Left forelimb (tissue), 1 donor: ENCODE measurements at regions not wholly inside any gene's neighbourhood (a gene's known extent, or its start where the extent isn't known, plus 50 kb on each side); places are given as distances from the start of the nearest gene placed in this dataset.

ENCODE experiments used
- DNase-seq: peaks from one replicate; pipeline ENCODE4 v3.0.0-alpha.2; 2018; ENCODE audit warnings: low spot score

DNA sequence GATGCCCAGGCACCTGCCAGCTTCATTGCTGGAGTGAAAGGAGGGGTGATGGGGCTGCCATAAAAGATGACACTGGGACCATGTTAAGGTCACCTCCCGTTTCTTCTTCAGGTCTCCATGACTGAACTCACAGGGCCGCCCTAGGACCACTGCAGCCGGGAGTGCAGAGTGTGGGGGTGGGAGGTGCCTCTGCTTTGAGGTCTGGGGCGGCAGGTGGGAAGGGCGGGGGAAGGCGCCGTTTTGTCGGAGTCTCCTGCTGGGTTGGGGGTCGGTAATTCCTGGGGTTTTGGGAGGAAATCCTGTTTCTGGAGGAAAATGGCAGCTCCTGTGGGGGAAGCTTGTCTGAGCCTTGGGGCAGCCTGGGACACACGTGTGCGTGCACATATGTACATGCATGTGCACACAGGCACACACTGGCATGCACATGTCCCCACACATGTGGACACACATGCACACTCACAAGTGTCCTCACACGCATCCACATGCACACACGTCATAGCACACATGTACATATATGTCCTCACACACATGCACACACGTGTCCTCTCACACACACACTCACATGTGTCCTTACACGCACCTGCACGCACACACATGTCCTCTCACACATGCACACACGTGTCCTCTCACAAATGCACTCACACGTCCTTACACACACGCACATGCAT lies 990.9 kb downstream of the BRD1 start:
- DNase-seq, result peak; percentile 25

DNA sequence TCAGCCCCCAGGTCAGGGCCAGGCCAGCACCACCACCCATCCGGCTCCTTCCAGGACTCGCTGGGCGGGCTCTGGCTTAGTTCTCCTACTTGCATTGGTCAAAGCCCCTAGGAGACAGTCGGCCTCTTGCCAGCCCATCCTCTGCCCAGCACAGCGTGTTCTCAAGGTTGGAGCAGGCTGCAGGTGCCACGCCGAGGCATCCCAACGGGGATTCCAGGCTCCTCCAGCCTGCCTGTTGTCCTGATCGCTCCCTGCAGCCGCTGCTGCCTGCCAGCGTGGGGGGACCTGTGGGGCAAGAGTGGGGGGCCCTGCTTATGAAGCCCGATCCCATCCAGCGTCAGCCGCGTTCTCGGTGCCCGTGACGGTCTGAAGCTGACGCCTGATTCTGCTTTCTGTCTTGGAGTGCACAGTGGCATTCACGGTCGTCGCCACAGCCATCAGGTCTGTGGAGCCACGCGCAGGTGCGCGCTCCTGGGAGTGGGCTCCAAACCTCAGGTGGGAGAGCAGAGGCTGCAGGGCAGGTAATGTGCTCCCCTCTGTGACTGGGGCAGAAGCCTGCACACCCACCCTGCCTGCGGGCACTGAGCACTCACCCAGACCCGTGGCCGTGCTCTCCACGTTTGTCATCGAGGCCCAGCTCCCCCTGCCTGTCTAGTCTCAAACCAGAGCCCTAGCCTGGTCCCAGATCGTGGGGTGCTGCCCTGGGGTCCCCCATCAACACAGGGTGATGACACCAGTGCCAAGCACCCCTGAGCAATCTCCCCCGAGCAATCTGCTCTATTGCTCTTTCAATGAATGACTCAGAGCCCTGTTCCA lies 991.6 kb downstream of the BRD1 start:
- DNase-seq, result peak; percentile 50

- no peak for DNase-seq
Observed at GRCh38 chr22:48835364-48835763, 992.3 kb downstream of the BRD1 start.

- DNase-seq, result no peak
Observed at GRCh38 chr22:48834404-48834803, 993.3 kb downstream of the BRD1 start.

GRCh38 chr22:48832592-48832991 lies 995.1 kb downstream of the BRD1 start:
- DNase-seq, result no peak

DNA sequence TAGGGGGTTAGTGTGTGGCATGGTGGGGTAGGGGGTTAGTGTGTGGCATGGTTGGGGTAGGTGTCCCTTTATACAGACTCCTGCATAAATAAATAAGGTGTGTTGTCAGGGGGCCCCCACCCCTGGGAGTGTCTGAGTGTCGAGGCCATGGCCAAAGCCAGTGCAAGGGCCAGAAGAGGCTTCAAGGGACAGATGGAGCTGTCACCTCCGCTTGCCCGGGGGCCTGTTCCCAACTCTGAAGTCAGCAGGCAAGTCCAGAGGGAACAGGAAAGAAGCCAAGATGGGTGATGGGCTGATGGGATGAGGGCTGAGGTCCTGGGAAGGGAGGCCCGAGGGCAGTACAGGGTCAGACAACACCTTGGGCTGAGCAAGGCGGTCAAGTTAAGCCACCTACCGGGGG lies 997.8 kb downstream of the BRD1 start:
- DNase-seq, result no peak

- DNase-seq, result no peak
Observed at GRCh38 chr22:48828688-48829087, 999.0 kb downstream of the BRD1 start.

GRCh38 chr22:48827904-48828555 lies 999.6 kb downstream of the BRD1 start:
- no peak for DNase-seq

- no peak for DNase-seq
Observed at GRCh38 chr22:48827268-48827846, 1000.3 kb downstream of the BRD1 start.

GRCh38 chr22:48826546-48826945 lies 1001.1 kb downstream of the BRD1 start:
- no peak for DNase-seq

DNA sequence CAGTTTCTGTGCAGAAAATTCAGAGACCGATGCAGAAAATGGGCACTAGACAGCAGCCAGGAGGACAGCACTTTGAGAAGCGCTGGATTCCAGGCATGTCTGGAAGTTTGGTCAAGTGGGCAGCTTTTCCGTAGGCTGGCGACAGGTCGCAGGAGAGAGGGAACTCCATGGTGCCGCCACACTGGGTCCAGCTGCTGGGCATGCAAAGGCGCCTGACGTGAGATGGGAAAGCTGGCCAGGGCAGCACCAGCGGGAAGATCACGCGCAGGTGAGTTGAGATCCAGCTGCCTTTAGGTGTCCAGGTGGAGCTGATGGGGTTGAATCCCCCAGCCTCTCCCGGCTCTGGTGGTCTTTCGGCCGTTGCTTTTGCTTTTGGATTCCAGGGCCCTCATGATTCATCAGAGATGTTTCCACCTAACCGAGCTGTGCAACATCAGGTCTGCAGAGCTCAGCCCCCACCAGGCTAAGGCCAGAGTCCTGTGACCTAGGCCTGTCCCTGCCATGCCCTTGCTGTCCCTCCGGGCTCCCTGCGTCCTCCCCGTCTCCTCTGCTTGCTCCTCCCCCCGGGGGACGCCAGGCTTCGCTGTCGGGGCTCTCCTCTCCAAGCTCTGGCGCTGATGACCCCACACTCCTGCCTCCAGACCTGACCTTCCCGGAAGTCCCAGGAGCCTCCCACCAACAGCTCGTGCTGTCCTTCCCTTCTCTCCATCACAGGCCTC lies 1001.7 kb downstream of the BRD1 start:
- DNase-seq, result no peak

- no peak for DNase-seq
Observed at GRCh38 chr22:48824712-48825651, 1002.7 kb downstream of the BRD1 start.

DNA sequence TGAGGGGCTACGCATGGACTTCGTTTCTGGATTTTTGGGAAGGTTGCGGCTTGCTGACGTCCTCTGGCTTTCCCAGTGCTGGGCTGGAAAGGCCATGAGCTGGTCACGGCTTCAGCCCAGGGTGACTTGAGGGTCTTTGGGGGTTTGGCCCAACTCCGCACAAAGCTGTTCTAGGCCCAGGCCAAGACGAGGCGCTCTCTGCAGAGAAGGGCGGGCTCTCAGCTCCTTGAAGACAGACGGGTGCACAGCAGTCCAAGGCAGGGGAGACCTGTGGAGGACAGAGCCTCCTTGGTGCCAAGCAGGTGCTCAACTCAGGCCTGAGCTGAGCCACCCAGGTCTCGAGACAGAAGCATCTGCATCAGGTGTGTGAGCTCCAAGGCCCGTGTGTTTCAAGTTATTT lies 1003.7 kb downstream of the BRD1 start:
- DNase-seq, result no peak

GRCh38 chr22:48822278-48823233 lies 1005.1 kb downstream of the BRD1 start:
- peak; percentile 18 for DNase-seq

DNA sequence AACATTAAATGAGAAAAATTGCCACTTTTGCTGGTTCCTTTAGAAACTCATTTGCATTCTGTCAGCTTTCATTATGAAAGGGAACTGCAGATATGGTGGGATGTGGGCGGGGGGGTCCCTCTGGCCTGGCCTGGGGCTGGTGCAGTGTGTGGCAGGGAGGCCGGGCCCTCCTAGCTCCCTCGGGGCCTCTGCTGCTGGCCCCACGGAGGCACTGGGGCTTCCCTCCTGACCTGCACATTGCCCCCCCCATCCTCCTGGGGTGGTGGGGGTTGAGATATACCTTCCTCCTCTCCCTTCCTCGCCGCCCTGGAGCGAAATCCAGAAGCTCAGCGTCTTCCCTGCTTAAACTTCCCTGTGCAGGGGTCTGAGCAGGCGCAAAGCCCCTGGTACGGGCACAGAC lies 1005.9 kb downstream of the BRD1 start:
- DNase-seq, result peak; percentile 50

- peak; percentile 23 for DNase-seq
Observed at GRCh38 chr22:48821346-48821690, 1006.4 kb downstream of the BRD1 start.

DNA sequence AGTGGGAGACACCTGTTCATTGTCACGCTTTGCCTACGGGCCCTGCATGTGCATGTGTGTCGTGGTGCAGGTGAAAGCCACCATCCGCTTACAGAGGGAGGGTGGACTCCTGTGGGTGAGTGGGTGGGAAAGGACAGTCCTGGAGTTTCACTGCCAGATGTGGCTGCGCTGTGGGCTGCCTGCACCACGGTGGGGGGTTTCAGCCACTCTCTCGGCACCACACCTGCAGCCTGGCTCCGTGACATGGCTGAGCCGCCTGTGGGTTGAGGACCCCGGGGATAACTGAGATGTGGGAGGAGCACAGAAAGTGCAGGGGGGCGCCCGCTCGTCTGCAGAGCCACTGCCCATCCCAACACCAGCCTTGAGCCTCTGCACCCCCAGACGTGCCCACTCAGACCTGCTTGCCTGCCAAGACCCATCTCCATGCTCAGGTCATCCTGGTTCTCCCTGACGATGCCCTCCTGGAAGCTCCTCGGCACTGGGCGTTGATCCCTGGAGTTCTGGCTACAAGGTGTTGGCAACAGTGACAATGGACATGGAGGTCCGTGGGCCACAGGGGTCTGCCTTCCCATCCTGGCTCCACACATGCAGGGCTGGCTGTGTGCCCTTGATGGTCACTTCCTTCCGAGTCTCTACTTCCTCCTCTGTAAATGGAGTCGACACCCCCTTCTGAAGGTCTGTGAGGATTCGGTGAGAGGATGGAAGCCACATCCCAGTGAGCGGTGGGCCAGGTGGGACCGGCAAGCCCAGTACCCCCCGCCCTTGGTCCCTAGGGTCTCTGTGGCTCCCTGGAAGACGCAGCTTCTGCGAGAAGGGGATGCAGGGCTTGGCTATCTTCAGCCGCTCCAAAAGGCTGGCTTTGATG lies 1007.0 kb downstream of the BRD1 start:
- peak; percentile 42 for DNase-seq

DNA sequence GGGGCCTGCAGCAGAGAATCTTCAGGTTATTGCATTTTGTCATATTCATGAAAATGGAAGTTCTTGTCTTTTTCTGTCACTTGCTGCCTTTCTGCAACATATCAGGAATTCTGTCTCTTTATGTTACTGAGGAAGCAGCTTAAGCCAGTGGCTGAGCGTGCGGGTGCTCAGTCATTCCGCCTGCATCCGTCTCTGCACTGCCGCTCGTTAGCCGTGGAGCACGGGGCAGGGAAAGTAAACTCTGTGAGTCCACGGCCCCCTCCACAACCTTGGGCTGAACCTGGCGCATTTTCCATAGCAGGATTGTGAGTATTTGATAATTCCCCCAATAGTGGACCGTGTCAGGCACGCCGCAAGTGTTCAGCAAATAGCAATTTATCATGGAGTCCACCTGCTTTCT lies 1007.7 kb downstream of the BRD1 start:
- DNase-seq, result peak; percentile 30

GRCh38 chr22:48819232-48819631 lies 1008.4 kb downstream of the BRD1 start:
- no peak for DNase-seq
